Adrenal gland (tissue), 5 donors: ENCODE measurements at regions not wholly inside any gene's neighbourhood (a gene's known extent, or its start where the extent isn't known, plus 50 kb on each side); places are given as distances from the start of the nearest gene placed in this dataset.

Experiments used
- POLR2A ChIP-seq, 2 donors: fragments of 450-650 bp; IDR thresholded peaks; one replicate each; pipeline ENCODE4 v1.6.1; 2017; ENCODE audit warnings: antibody characterized with exemption in 2 of 2, mild to moderate bottlenecking in 2 of 2, moderate library complexity in 1 of 2
- TF ChIP-seq, protein P1 (sequence below), 6 experiments: fragments of 450-650 bp in 4 of 6; fragments of 200-600 bp in 2 of 6; sonication (generic) in 1 of 6; IDR thresholded peaks; 1 replicate in 5 of 6; 2 replicates in 1 of 6; pipeline versions ENCODE4 v1.5.1 to v1.8.0; 2016 to 2021; ENCODE audit warnings: antibody characterized with exemption in 6 of 6, mild to moderate bottlenecking in 2 of 6, moderate library complexity in 1 of 6
- donor health status: DM: no; HTN: no; CAD: no.

DNA sequence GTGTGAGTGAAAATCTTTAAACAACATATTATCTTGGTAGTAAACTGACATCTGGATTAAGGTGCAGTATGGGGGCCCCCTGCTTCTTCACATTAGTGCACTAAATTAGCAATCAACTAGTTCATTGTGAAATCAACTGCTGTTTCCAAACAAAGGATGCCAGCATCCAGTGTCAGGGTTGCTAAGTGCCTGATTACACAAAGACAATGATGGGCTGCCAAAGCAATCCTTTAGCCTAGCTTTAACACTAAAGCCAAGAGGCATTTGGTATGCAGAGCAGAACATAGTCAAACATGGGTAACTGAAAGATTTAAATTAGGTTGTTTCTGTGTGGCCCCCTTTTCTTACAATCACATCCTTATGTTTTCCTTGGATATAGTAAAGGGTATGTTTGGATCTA lies 543.1 kb upstream of the SLITRK5 start:
- TF ChIP-seq, protein P1, sequence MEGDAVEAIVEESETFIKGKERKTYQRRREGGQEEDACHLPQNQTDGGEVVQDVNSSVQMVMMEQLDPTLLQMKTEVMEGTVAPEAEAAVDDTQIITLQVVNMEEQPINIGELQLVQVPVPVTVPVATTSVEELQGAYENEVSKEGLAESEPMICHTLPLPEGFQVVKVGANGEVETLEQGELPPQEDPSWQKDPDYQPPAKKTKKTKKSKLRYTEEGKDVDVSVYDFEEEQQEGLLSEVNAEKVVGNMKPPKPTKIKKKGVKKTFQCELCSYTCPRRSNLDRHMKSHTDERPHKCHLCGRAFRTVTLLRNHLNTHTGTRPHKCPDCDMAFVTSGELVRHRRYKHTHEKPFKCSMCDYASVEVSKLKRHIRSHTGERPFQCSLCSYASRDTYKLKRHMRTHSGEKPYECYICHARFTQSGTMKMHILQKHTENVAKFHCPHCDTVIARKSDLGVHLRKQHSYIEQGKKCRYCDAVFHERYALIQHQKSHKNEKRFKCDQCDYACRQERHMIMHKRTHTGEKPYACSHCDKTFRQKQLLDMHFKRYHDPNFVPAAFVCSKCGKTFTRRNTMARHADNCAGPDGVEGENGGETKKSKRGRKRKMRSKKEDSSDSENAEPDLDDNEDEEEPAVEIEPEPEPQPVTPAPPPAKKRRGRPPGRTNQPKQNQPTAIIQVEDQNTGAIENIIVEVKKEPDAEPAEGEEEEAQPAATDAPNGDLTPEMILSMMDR (IDR thresholded peaks at IDR 0.05), result no peak
- TF ChIP-seq POLR2A (IDR thresholded peaks at IDR 0.05), result no peak
